ENCODE measurements at regions not wholly inside any gene's neighbourhood (a gene's known extent, or its start where the extent isn't known, plus 50 kb on each side); places are given as distances from the start of the nearest gene placed in this dataset.
"Not testable (repeated sequence)": the region's sequence is repeated elsewhere in the genome, so short reads cannot be mapped to it uniquely, and the experiment has no call there.

DNA sequence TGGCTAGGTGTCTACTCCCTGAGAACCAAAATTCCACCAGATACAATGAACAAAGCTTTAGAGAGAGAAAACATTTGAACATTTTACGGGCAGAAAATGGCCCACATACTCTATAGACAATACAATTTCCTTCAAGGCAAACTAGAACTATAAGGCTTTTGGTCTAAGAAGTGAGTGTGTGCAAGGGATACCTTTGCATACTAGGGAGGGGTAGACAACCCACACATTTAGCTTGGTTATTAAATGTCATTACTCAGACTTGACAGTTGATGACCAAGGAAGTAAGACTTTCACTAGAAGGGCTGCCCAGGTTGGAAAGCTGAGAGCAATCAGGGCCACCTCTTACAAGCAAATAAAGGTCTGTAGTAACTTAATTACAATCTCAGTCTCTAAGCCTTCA, 64.0 kb upstream of the PLEKHM1 start:
- H3K27ac ChIP-seq; DNase-seq (ENCODE audit: low spot score); H3K4me3 ChIP-seq: not testable (repeated sequence)

DNA sequence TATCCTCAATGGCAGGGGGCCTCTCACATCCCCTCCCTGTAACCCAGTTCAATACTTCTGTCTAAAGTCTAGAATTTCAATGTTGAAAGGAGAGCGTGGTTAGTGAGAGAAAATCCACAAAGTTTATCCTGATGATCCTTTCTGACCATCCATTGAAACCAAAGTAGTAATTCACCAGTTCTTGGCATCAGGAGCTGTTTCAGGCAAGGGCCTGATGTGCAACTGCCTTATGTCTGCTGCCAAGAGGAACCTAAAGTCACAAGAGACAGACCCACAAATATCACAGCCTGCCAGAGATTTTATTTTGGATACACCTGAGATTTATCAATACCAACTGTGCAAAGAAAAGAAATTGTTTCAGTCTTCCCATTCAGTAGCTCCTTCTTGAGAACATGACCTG, 68.3 kb upstream of the PLEKHM1 start:
- not testable (repeated sequence) for DNase-seq (ENCODE audit: low spot score); H3K27ac ChIP-seq; H3K4me3 ChIP-seq

DNA sequence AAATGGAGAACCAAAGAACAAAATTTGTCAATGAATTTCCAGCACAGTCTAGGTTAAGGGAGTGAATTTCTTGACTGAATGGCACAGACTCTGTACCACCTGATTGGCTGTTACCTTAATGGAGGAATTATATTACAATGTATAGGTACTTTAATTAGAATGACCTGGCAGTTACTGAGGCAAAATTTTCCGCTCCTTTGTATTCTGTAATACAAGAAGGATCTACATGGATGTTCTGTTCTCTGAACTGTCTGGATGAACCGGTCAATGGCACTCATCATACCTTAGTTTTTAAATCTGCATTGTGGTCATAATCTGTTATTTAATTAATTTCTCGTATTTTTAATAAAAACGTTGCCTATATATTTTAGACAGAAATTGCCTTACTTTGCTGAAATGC, 72.3 kb upstream of the PLEKHM1 start:
- not testable (repeated sequence) for DNase-seq (ENCODE audit: low spot score); H3K4me3 ChIP-seq

DNA sequence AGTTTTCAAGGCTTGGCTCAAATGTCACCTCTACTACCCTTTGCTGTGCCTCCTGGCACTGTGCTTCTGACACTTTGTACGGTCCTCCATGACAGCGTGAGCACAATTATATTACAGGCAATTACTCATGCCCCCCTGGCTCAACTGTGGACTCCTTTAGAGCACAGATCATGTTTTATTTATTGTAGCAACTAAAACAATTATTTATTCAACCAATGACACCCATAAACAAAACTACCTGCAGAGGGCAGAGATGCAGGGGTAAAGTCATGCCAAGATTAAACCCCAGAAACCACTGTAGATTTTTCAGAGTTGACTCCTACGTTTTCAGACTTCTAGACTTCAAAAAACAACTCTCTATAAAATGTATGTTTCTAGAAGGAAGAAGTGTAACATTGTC, 72.8 kb upstream of the PLEKHM1 start:
- H3K27ac ChIP-seq; H3K4me3 ChIP-seq; DNase-seq (ENCODE audit: low spot score): not testable (repeated sequence)

More for the DNA sequence above, 72.3 kb upstream of the PLEKHM1 start:
- not testable (repeated sequence) for H3K27ac ChIP-seq

DNA sequence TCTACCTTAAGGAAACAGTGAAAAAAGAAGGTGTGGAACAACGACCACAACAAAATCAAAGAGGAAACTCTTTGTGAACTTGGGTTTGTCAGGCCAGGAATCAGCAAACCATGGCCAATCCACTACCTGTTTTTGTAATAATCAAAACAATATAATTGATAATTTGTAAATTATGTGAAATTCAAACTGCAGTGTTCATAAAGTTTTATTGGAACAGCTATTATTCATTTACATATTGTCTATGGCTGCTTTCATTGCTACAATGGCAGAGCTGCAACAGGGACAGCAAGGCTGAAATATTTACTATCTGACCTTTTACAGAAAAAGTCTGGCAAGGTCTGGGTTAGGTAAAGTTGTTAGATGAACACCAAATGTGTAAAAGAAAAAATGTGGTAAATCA, 77.8 kb upstream of the PLEKHM1 start:
- not testable (repeated sequence) for H3K27ac ChIP-seq; DNase-seq (ENCODE audit: low spot score); H3K4me3 ChIP-seq

DNA sequence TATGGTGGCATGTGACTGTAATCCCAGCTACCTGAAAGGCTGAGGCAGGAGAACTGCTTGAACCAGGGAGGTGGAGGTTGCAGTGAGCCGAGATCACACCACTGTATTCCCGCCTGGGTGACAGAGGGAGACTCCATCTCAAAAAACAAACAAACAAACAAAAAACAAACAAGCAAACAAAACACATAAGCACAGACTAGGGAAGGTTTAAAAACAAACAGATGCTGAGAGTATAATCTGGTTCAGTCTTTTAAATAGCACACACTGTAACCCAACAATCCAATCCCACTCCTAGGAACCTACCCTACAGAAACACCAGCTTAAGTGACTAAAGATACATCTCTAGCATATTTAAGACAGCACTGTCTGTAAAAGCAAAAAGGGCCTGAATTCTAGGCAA, 82.8 kb upstream of the PLEKHM1 start:
- not testable (repeated sequence) for DNase-seq (ENCODE audit: low spot score); H3K27ac ChIP-seq; H3K4me3 ChIP-seq

DNA sequence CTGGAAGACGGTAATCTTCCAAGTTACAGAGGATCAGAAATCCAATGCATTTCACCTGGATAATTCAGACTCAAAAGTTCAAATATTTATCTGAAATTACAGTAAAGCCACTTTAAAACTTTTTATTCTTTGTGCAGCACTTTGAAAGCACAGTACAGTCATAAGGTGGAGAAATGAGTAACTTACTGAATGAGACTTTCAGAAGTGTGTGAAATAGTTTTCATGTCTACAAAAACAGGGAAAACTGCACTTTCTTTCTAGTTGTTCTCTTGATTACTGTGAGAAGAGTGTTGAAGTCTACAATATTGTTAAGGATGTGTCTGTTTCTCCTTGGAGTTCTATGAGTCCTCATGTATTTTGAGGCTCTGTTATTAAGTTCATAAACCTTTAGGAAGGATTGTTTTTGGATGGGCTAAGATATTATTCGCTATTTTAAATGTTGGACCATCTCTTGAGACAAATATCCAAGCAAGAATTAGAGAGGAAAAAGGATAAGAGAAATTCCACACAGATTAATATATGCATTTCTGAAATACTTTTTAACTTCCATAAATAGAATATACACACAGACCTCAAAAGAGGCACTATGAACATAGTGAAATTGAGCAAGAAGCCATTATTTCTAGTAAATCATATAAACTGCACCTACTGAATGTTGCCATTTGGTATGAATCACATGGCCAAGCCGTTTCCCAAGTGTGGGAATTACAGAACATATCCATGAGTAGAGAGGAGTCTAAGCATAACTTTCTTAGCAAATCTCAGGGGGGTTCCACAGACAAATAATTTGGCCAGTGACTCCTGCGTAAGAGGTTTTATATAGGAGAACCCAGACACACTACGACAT, 83.6 kb upstream of the PLEKHM1 start:
- no peak for DNase-seq (ENCODE audit: low spot score)
- Histone ChIP-seq H3K4me3 (no peak overlapping the region), H3K27ac (peak overlapping the region; percentile 8 to 48)
- TF ChIP-seq, protein P1, sequence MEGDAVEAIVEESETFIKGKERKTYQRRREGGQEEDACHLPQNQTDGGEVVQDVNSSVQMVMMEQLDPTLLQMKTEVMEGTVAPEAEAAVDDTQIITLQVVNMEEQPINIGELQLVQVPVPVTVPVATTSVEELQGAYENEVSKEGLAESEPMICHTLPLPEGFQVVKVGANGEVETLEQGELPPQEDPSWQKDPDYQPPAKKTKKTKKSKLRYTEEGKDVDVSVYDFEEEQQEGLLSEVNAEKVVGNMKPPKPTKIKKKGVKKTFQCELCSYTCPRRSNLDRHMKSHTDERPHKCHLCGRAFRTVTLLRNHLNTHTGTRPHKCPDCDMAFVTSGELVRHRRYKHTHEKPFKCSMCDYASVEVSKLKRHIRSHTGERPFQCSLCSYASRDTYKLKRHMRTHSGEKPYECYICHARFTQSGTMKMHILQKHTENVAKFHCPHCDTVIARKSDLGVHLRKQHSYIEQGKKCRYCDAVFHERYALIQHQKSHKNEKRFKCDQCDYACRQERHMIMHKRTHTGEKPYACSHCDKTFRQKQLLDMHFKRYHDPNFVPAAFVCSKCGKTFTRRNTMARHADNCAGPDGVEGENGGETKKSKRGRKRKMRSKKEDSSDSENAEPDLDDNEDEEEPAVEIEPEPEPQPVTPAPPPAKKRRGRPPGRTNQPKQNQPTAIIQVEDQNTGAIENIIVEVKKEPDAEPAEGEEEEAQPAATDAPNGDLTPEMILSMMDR (IDR thresholded peaks at IDR 0.05) = no peak

DNA sequence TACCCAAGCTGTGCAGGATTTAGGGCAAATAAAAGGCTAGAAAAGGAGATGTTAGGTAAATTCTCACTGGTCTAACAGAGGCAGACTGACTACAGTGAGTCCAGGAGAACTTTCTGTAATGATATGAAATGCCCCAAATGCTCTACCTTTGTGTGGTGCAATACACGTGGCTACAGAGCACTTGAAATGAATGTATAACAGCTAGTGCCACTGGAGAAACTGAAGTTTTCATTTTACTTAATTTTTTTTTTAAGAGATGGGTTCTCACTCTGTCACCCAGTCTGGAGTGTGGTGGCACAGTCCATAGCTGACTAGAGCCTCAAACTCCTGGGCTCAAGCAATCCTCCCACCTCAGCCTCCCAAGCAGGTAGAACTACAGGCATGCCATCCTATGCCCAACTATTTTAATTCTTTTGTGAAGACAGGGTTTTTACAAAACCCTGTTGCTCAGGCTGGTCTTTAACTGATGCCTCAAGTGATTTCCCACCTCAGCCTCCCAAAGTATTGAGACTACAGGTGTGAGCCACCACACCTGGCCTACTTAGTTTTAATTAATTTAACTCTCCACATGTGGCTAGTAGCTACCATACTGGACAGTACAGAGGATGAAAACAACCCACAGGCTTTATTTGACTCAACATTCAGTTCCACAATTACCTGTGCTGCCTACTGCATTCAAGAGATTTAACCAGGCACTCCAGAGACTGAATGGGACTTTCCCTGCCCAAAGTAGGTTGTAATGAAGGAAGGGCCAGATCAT, 84.8 kb upstream of the PLEKHM1 start:
- H3K27ac ChIP-seq = peak overlapping the region in 1 of 2 donors; percentile 48
- no peak for DNase-seq (ENCODE audit: low spot score)
- no peak overlapping the region for H3K4me3 ChIP-seq
- TF ChIP-seq, protein P1 (IDR thresholded peaks at IDR 0.05) = no peak

DNA sequence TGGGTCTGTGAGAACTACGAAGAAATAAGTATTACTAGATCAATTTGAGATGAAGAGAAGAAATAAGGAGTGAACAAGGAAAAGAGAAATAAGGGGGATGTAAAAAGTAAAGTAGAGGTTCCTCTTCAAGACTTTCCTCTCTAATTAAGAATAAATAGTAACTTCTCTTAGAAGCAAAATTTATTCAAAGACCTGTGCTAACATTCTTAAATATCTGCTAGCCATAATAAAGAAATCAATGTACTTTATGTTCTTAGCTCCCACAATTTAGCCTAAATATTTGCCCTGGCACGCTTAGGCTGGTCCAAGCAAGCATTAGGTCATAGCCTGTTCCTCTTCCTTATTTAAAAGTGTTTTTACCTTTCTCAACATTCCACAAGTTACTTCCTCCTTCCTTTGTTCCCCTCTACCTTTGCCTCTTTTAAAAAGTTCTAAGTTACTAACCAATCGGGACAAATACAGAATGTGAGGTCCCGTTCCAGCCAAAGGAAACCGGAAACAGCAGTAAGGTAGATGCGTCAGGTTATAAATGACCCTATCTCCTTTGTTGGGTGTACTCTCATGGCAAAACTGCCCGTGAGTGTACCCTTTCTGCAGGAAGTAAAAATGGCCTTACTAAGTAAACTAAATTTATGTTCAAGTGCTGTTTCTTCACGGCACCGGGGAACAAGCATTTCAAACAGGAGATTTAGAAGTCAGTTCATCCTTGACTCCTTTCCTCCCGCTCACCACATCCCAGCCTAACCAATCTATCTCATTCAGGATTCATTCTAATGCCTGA, 86.2 kb upstream of the PLEKHM1 start:
- not testable (repeated sequence) for H3K27ac ChIP-seq; DNase-seq (ENCODE audit: low spot score); H3K4me3 ChIP-seq

DNA sequence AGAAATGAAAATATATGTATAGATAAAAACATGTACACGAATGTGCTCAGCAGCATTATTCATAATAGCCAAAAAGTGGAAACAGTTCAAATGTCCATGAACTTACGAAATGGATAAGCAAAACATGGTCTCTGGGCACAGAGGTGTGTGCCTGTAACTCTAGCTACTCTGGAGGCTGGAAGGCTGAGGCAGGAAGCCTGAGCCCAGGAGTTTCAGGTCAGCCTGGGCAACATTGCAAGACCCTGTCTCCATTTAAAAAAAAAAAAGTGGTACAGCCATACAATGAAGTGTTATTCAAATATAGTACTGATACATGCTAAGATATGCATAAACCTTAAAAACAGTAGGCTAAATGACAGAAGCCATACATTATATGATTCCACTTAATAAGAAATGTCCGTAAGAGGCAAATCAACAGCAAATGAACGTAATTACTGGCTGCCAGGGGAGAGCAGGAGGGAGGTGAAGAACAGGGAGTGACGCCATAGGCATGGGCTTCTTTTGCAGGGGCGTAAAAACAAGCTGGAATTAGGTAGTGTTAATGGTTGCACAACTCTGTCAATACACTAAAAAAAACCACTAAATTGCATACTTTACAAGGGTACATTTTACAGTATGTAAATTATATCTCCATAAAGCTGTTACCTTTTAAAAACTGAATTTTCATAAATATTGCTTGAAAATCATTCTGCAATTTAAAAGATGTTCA, 87.2 kb upstream of the PLEKHM1 start:
- H3K27ac ChIP-seq = no peak overlapping the region
- no peak overlapping the region for H3K4me3 ChIP-seq
- TF ChIP-seq, protein P1 (IDR thresholded peaks at IDR 0.05) = no peak
- no peak for DNase-seq (ENCODE audit: low spot score)

All from coronary artery (tissue), 2 donors.